ENCODE measurements at regions not wholly inside any gene's neighbourhood (a gene's known extent, or its start where the extent isn't known, plus 50 kb on each side); places are given as distances from the start of the nearest gene placed in this dataset.

- CTCF ChIA-PET (ENCODE audit: partially characterized antibody): interaction anchor here (1.3 kb wide), 1 partner anchor 11 kb away, joined by 3 read pairs; no protein-coding TSS in a partner anchor
- Mint-ChIP-seq H3K9me3 (peaks cover 0 to 25% (median 9%) of the 10 kb centered on the region in 8 donors), H3K4me1 (no peaks in the 10 kb centered on the region), H3K27ac (no peak overlapping the region), H3K4me3 (no peak overlapping the region), H3K27me3 (no peaks in the 10 kb centered on the region), H3K36me3 (no peaks in the 10 kb centered on the region)
- intact Hi-C loops (cut with micrococcal nuclease): no loop called here
- Histone ChIP-seq H3K4me3 (ENCODE audit: low read length in 2 of 2) (no peak overlapping the region), H3K9me3 (ENCODE audit: control insufficient read depth in 1 of 2, low read length in 2 of 2) (peaks cover 0 to 5% of the 10 kb centered on the region in 2 donors), H3K27ac (ENCODE audit: low read depth, low read length) (no peak overlapping the region), H3K4me1 (ENCODE audit: insufficient read depth, low read length) (no peaks in the 10 kb centered on the region), H3K27me3 (ENCODE audit: insufficient read depth, low read length) (no peaks in the 10 kb centered on the region), H3K36me3 (ENCODE audit: insufficient read depth, low read length) (no peaks in the 10 kb centered on the region)
- POLR2A ChIA-PET (ENCODE audit: partially characterized antibody): no interaction called here
- no peak for DNase-seq
Measured at GRCh38 chr4:18975916-18976808, 954.6 kb upstream of the LCORL start.

GRCh38 chr4:18973296-18973695, 951.7 kb upstream of the LCORL start:
- Mint-ChIP-seq H3K9me3 (peaks cover 0 to 19% (median 7%) of the 10 kb centered on the region in 8 donors), H3K27ac (no peak overlapping the region), H3K4me3 (no peak overlapping the region), H3K36me3 (no peaks in the 10 kb centered on the region), H3K4me1 (no peaks in the 10 kb centered on the region), H3K27me3 (no peaks in the 10 kb centered on the region)
- Histone ChIP-seq H3K27ac (ENCODE audit: low read depth, low read length) (no peak overlapping the region), H3K4me3 (ENCODE audit: low read length in 2 of 2) (no peak overlapping the region), H3K4me1 (ENCODE audit: insufficient read depth, low read length) (no peaks in the 10 kb centered on the region), H3K9me3 (ENCODE audit: control insufficient read depth in 1 of 2, low read length in 2 of 2) (peaks cover 0 to 5% of the 10 kb centered on the region in 2 donors), H3K27me3 (ENCODE audit: insufficient read depth, low read length) (no peaks in the 10 kb centered on the region), H3K36me3 (ENCODE audit: insufficient read depth, low read length) (no peaks in the 10 kb centered on the region)
- POLR2A ChIA-PET (ENCODE audit: partially characterized antibody): no interaction called here
- CTCF ChIA-PET (ENCODE audit: partially characterized antibody): no interaction called here
- DNase-seq: no peak
- intact Hi-C loops (cut with micrococcal nuclease): no loop called here

- H3K36me3 Mint-ChIP-seq: no peaks in the 10 kb centered on the region
- no peak for DNase-seq
- Histone ChIP-seq H3K4me3 (ENCODE audit: low read length in 2 of 2) (no peak overlapping the region), H3K27ac (ENCODE audit: low read depth, low read length) (no peak overlapping the region), H3K27me3 (ENCODE audit: insufficient read depth, low read length) (no peaks in the 10 kb centered on the region), H3K36me3 (ENCODE audit: insufficient read depth, low read length) (no peaks in the 10 kb centered on the region), H3K4me1 (ENCODE audit: insufficient read depth, low read length) (no peaks in the 10 kb centered on the region), H3K9me3 (ENCODE audit: control insufficient read depth in 1 of 2, low read length in 2 of 2) (no peaks in the 10 kb centered on the region)
- no peak overlapping the region for H3K4me3 Mint-ChIP-seq
- intact Hi-C loops (cut with micrococcal nuclease): no loop called here
- peaks cover 0 to 23% (median 7%) of the 10 kb centered on the region in 8 donors for H3K9me3 Mint-ChIP-seq
- H3K27me3 Mint-ChIP-seq: no peaks in the 10 kb centered on the region
- no peak overlapping the region for H3K27ac Mint-ChIP-seq
- no peaks in the 10 kb centered on the region for H3K4me1 Mint-ChIP-seq
- ChIA-PET CTCF (ENCODE audit: partially characterized antibody) (no interaction called here), POLR2A (ENCODE audit: partially characterized antibody) (no interaction called here)
Measured at GRCh38 chr4:18961879-18962278, 940.3 kb upstream of the LCORL start.

GRCh38 chr4:18961266-18961665, 939.7 kb upstream of the LCORL start:
- POLR2A ChIA-PET (ENCODE audit: partially characterized antibody): no interaction called here
- Mint-ChIP-seq H3K9me3 (peaks cover 0 to 23% (median 7%) of the 10 kb centered on the region in 8 donors), H3K4me3 (no peak overlapping the region), H3K27ac (no peak overlapping the region), H3K27me3 (no peaks in the 10 kb centered on the region), H3K36me3 (no peaks in the 10 kb centered on the region), H3K4me1 (no peaks in the 10 kb centered on the region)
- H3K27ac ChIP-seq (ENCODE audit: low read depth, low read length): no peak overlapping the region
- H3K9me3 ChIP-seq (ENCODE audit: control insufficient read depth in 1 of 2, low read length in 2 of 2): no peaks in the 10 kb centered on the region
- no peak overlapping the region for H3K4me3 ChIP-seq (ENCODE audit: low read length in 2 of 2)
- CTCF ChIA-PET (ENCODE audit: partially characterized antibody): no interaction called here
- H3K27me3 ChIP-seq (ENCODE audit: insufficient read depth, low read length): no peaks in the 10 kb centered on the region
- intact Hi-C loops (cut with micrococcal nuclease): no loop called here
- H3K4me1 ChIP-seq (ENCODE audit: insufficient read depth, low read length): no peaks in the 10 kb centered on the region
- no peaks in the 10 kb centered on the region for H3K36me3 ChIP-seq (ENCODE audit: insufficient read depth, low read length)
- no peak for DNase-seq

- ChIA-PET POLR2A (ENCODE audit: partially characterized antibody) (no interaction called here), CTCF (ENCODE audit: partially characterized antibody) (no interaction called here)
- Histone ChIP-seq H3K27ac (ENCODE audit: low read depth, low read length) (no peak overlapping the region), H3K9me3 (ENCODE audit: control insufficient read depth in 1 of 2, low read length in 2 of 2) (no peaks in the 10 kb centered on the region), H3K4me1 (ENCODE audit: insufficient read depth, low read length) (no peaks in the 10 kb centered on the region), H3K4me3 (ENCODE audit: low read length in 2 of 2) (no peak overlapping the region), H3K27me3 (ENCODE audit: insufficient read depth, low read length) (no peaks in the 10 kb centered on the region), H3K36me3 (ENCODE audit: insufficient read depth, low read length) (no peaks in the 10 kb centered on the region)
- Mint-ChIP-seq H3K36me3 (no peaks in the 10 kb centered on the region), H3K4me1 (no peaks in the 10 kb centered on the region), H3K9me3 (peaks cover 3 to 23% (median 14%) of the 10 kb centered on the region in 8 donors), H3K27me3 (no peaks in the 10 kb centered on the region), H3K27ac (no peak overlapping the region), H3K4me3 (no peak overlapping the region)
- intact Hi-C loops (cut with micrococcal nuclease): no loop called here
- DNase-seq: no peak
Measured at GRCh38 chr4:18957716-18958115, 936.2 kb upstream of the LCORL start.

GRCh38 chr4:18954538-18954937, 933.0 kb upstream of the LCORL start:
- H3K27ac ChIP-seq (ENCODE audit: low read depth, low read length): no peak overlapping the region
- CTCF ChIA-PET (ENCODE audit: partially characterized antibody): no interaction called here
- no peaks in the 10 kb centered on the region for H3K27me3 Mint-ChIP-seq
- no peaks in the 10 kb centered on the region for H3K27me3 ChIP-seq (ENCODE audit: insufficient read depth, low read length)
- no peak overlapping the region for H3K4me3 Mint-ChIP-seq
- DNase-seq: no peak
- POLR2A ChIA-PET (ENCODE audit: partially characterized antibody): no interaction called here
- intact Hi-C loops (cut with micrococcal nuclease): no loop called here
- H3K9me3 ChIP-seq (ENCODE audit: control insufficient read depth in 1 of 2, low read length in 2 of 2): no peaks in the 10 kb centered on the region
- H3K36me3 Mint-ChIP-seq: no peaks in the 10 kb centered on the region
- no peaks in the 10 kb centered on the region for H3K36me3 ChIP-seq (ENCODE audit: insufficient read depth, low read length)
- no peaks in the 10 kb centered on the region for H3K4me1 ChIP-seq (ENCODE audit: insufficient read depth, low read length)
- H3K4me3 ChIP-seq (ENCODE audit: low read length in 2 of 2): no peak overlapping the region
- no peaks in the 10 kb centered on the region for H3K4me1 Mint-ChIP-seq
- no peak overlapping the region for H3K27ac Mint-ChIP-seq
- H3K9me3 Mint-ChIP-seq: peaks cover 4 to 20% (median 11%) of the 10 kb centered on the region in 8 donors

- intact Hi-C loops (cut with micrococcal nuclease): no loop called here
- Histone ChIP-seq H3K27me3 (ENCODE audit: insufficient read depth, low read length) (no peaks in the 10 kb centered on the region), H3K27ac (ENCODE audit: low read depth, low read length) (no peak overlapping the region), H3K4me3 (ENCODE audit: low read length in 2 of 2) (no peak overlapping the region), H3K36me3 (ENCODE audit: insufficient read depth, low read length) (no peaks in the 10 kb centered on the region), H3K4me1 (ENCODE audit: insufficient read depth, low read length) (no peaks in the 10 kb centered on the region), H3K9me3 (ENCODE audit: control insufficient read depth in 1 of 2, low read length in 2 of 2) (no peaks in the 10 kb centered on the region)
- no peaks in the 10 kb centered on the region for H3K4me1 Mint-ChIP-seq
- ChIA-PET CTCF (ENCODE audit: partially characterized antibody) (no interaction called here), POLR2A (ENCODE audit: partially characterized antibody) (no interaction called here)
- H3K36me3 Mint-ChIP-seq: no peaks in the 10 kb centered on the region
- H3K27me3 Mint-ChIP-seq: no peaks in the 10 kb centered on the region
- no peak for DNase-seq
- peaks cover 4 to 20% (median 8%) of the 10 kb centered on the region in 8 donors for H3K9me3 Mint-ChIP-seq
- no peak overlapping the region for H3K27ac Mint-ChIP-seq
- H3K4me3 Mint-ChIP-seq: no peak overlapping the region
Measured at GRCh38 chr4:18953613-18954012, 932.1 kb upstream of the LCORL start.

Data from CD4-positive, alpha-beta memory T cell (primary cell).